Keratinocyte (primary cell): ENCODE measurements at regions not wholly inside any gene's neighbourhood (a gene's known extent, or its start where the extent isn't known, plus 50 kb on each side); places are given as distances from the start of the nearest gene placed in this dataset.

ENCODE experiments used
- DNase-seq: peaks from one replicate; pipeline ENCODE4 v3.0.0-alpha.2; 2011; ENCODE audit warnings: low read depth, missing footprints, low spot score
- FAIRE-seq: peaks from 2 replicates; lab custom pipeline; 2011; peaks lifted over from hg19 to GRCh38; lab: Jason Lieb, UNC
- H2AFZ ChIP-seq: 2 replicates; pipeline ENCODE4 v1.6.0; 2012; ENCODE audit warnings: low read length, control low read depth, inconsistent platforms; ENCODE audit not compliant: control insufficient read depth
- H3K27ac ChIP-seq: 2 replicates; pipeline ENCODE4 v1.5.1; 2011; ENCODE audit warnings: low read length; ENCODE audit not compliant: control insufficient read depth, insufficient read depth
- H3K27me3 ChIP-seq: 3 replicates; pipeline ENCODE4 v1.6.0; 2011; ENCODE audit warnings: low read length; ENCODE audit not compliant: control insufficient read depth, insufficient read depth; ENCODE audit errors: extremely low read depth
- H3K36me3 ChIP-seq, 2 experiments: 2 replicates in 1 of 2; 3 replicates in 1 of 2; pipeline ENCODE4 v1.5.1; 2011; ENCODE audit warnings: low read length in 2 of 2, mild to moderate bottlenecking in 1 of 2; ENCODE audit not compliant: control insufficient read depth in 2 of 2, insufficient read depth in 2 of 2; ENCODE audit errors: extremely low read depth in 1 of 2
- H3K4me1 ChIP-seq: 3 replicates; pipeline ENCODE4 v1.5.1; 2011; ENCODE audit warnings: low read length; ENCODE audit not compliant: control insufficient read depth, insufficient read depth; ENCODE audit errors: extremely low read depth
- H3K4me2 ChIP-seq: 3 replicates; pipeline ENCODE4 v1.6.0; 2011; ENCODE audit warnings: low read depth, low read length; ENCODE audit not compliant: control insufficient read depth, insufficient read depth; ENCODE audit errors: extremely low read depth
- H3K4me3 ChIP-seq, 3 experiments: fragments of 200-600 bp in 1 of 3; sonication (generic) in 1 of 3; 2 replicates in 2 of 3; 3 replicates in 1 of 3; pipeline ENCODE4 v1.5.1; 2011 to 2016; ENCODE audit warnings: low read length in 3 of 3, mild to moderate bottlenecking in 3 of 3, control low read depth in 2 of 3, inconsistent platforms in 1 of 3, low read depth in 1 of 3, mixed read lengths in 1 of 3, mixed run types in 1 of 3, moderate library complexity in 1 of 3; ENCODE audit not compliant: control insufficient read depth in 2 of 3, insufficient read depth in 2 of 3; ENCODE audit errors: extremely low read depth in 1 of 3
- H3K79me2 ChIP-seq: 2 replicates; pipeline ENCODE4 v1.6.0; 2012; ENCODE audit warnings: low read length; ENCODE audit not compliant: control insufficient read depth, insufficient read depth
- H3K9ac ChIP-seq: 3 replicates; pipeline ENCODE4 v1.6.0; 2011; ENCODE audit warnings: low read length; ENCODE audit not compliant: control insufficient read depth, insufficient read depth; ENCODE audit errors: extremely low read depth
- H3K9me1 ChIP-seq: 3 replicates; pipeline ENCODE4 v1.6.0; 2011; ENCODE audit warnings: low read length; ENCODE audit not compliant: control insufficient read depth, insufficient read depth; ENCODE audit errors: extremely low read depth
- H3K9me3 ChIP-seq: 2 replicates; pipeline ENCODE4 v1.5.1; 2012; ENCODE audit warnings: low read depth, low read length; ENCODE audit not compliant: control insufficient read depth
- H4K20me1 ChIP-seq: 3 replicates; pipeline ENCODE4 v1.6.0; 2011; ENCODE audit warnings: low read length; ENCODE audit not compliant: control insufficient read depth, insufficient read depth; ENCODE audit errors: extremely low read depth
- CTCF ChIP-seq, 3 experiments: IDR thresholded peaks in 1 of 3; conservative IDR thresholded peaks in 1 of 3; optimal IDR thresholded peaks in 1 of 3; 2 replicates in 2 of 3; 3 replicates in 1 of 3; pipeline versions ENCODE3 to v1.5.1; 2011; ENCODE audit warnings: low read length in 3 of 3, mild to moderate bottlenecking in 3 of 3, moderate library complexity in 2 of 3, control low read depth in 1 of 3, inconsistent platforms in 1 of 3; ENCODE audit not compliant: insufficient read depth in 2 of 3; ENCODE audit errors: extremely low read depth in 1 of 3
- EZH2 ChIP-seq: IDR thresholded peaks from one replicate; pipeline ENCODE4 v1.6.1; 2012; ENCODE audit warnings: inconsistent platforms, mild to moderate bottlenecking, low read length, moderate library complexity
- dilution Hi-C: fragments of 300-500 bp; cut with MboI; formaldehyde crosslinking; loops from one replicate; pipeline ENCODE4 v1.7.0; 2020; ENCODE audit warnings: low sequenced_read_pairs; ENCODE audit not compliant: extremely low pct_ligation_motif_present

- FAIRE-seq (no peak), DNase-seq (no peak)
Observed at GRCh38 chr3:188042466-188042865, 111.5 kb upstream of the LPP start.

GRCh38 chr3:188043891-188044290 is 110.1 kb upstream of the LPP start:
- Histone ChIP-seq H3K9me1 (no peaks in the 10 kb centered on the region), H3K27ac (no peak overlapping the region), H3K4me3 (no peak overlapping the region), H3K27me3 (no peaks in the 10 kb centered on the region), H3K9me3 (no peaks in the 10 kb centered on the region), H3K79me2 (no peaks in the 10 kb centered on the region), H3K4me2 (no peak overlapping the region), H4K20me1 (no peaks in the 10 kb centered on the region), H3K4me1 (peaks cover 6% of the 10 kb centered on the region), H3K9ac (no peak overlapping the region), H3K36me3 (no peaks in the 10 kb centered on the region), H2AFZ (no peak overlapping the region)
- TF ChIP-seq CTCF (optimal IDR thresholded peaks at IDR 0.05 in 1 of 3, IDR thresholded peaks at IDR 0.05 in 1 of 3, conservative IDR thresholded peaks at IDR 0.05 in 1 of 3; ENCODE audit: extremely low read depth in 1 of 3, insufficient read depth in 2 of 3, low read length in 3 of 3), result no peak
- no peak for TF ChIP-seq EZH2
- no peak for DNase-seq
- FAIRE-seq, result no peak
- dilution Hi-C loops, result no loop called here

More at GRCh38 chr3:188042466-188042865, 111.5 kb upstream of the LPP start:
- Histone ChIP-seq H3K4me1 (peaks cover 15% of the 10 kb centered on the region), H3K9me1 (no peaks in the 10 kb centered on the region), H3K79me2 (no peaks in the 10 kb centered on the region), H2AFZ (no peak overlapping the region), H3K9me3 (no peaks in the 10 kb centered on the region), H3K27ac (no peak overlapping the region), H3K36me3 (no peaks in the 10 kb centered on the region), H4K20me1 (no peaks in the 10 kb centered on the region), H3K4me2 (no peak overlapping the region), H3K4me3 (no peak overlapping the region), H3K27me3 (no peaks in the 10 kb centered on the region), H3K9ac (no peak overlapping the region)
- TF ChIP-seq EZH2 (no peak), CTCF (optimal IDR thresholded peaks at IDR 0.05 in 1 of 3, IDR thresholded peaks at IDR 0.05 in 1 of 3, conservative IDR thresholded peaks at IDR 0.05 in 1 of 3; ENCODE audit: extremely low read depth in 1 of 3, insufficient read depth in 2 of 3, low read length in 3 of 3) (no peak)
- dilution Hi-C loops, result no loop called here
